Body of pancreas (tissue), 4 donors: ENCODE measurements at regions not wholly inside any gene's neighbourhood (a gene's known extent, or its start where the extent isn't known, plus 50 kb on each side); places are given as distances from the start of the nearest gene placed in this dataset.

ENCODE experiments used
- ATAC-seq: fragments of 150-250 bp; one replicate; pipeline ENCODE4 v1.9.1; 2016
- DNase-seq, 4 donors: peaks; one replicate each; pipeline ENCODE4 v3.0.0-alpha.2; 2019
- H3K27ac ChIP-seq, 4 donors: fragments of 200-600 bp; sonication (generic); 1 replicate in 3 of 4; 2 replicates in 1 of 4; pipeline versions ENCODE4 v1.5.1 to v1.6.1; 2016 to 2019; ENCODE audit warnings: mild to moderate bottlenecking in 1 of 4, mixed read lengths in 1 of 4, moderate library complexity in 1 of 4
- H3K27me3 ChIP-seq, 2 donors: fragments of 200-600 bp; sonication (generic); one replicate each; pipeline ENCODE4 v1.6.0; 2016; ENCODE audit warnings: mild to moderate bottlenecking in 1 of 2
- H3K36me3 ChIP-seq, 2 donors: fragments of 200-600 bp; sonication (generic); replicated peaks in 1 of 2; 2 replicates each; pipeline ENCODE4 v1.5.1; 2016; ENCODE audit warnings: low read depth in 2 of 2; ENCODE audit not compliant: insufficient read depth in 1 of 2
- H3K4me1 ChIP-seq: fragments of 200-600 bp; sonication (generic); one replicate; pipeline ENCODE4 v1.6.0; 2016
- H3K4me3 ChIP-seq, 2 donors: fragments of 200-600 bp; sonication (generic); 1 replicate in 1 of 2; 2 replicates in 1 of 2; pipeline ENCODE4 v1.5.1; 2016 to 2019
- H3K9me3 ChIP-seq, 3 donors: fragments of 200-600 bp; sonication (generic); 1 replicate in 2 of 3; 2 replicates in 1 of 3; pipeline ENCODE4 v1.5.1; 2016
- CTCF ChIP-seq, 7 experiments: fragments of 450-650 bp in 4 of 7; fragments of 200-600 bp in 3 of 7; sonication (generic) in 3 of 7; IDR thresholded peaks; one replicate each; pipeline ENCODE4 v1.5.1; 2016 to 2019; ENCODE audit warnings: antibody characterized with exemption in 7 of 7
- POLR2A ChIP-seq, 3 donors: fragments of 450-650 bp; IDR thresholded peaks; one replicate each; pipeline ENCODE4 v1.6.1; 2016; ENCODE audit warnings: antibody characterized with exemption in 3 of 3, mild to moderate bottlenecking in 2 of 3
- WGBS, 2 donors: methylation state at CpG; one replicate each; pipeline ENCODE4 v1.1.5; 2017; 5-methylcytosine and 5-hydroxymethylcytosine counted together
- intact Hi-C: fragments of 100-400 bp; cut with DNase I; formaldehyde crosslinking; loops from one replicate; pipeline ENCODE4 v1.15.1; 2023

GRCh38 chr14:84770030-84770429, 759.9 kb upstream of the FLRT2 start:
- no peak for DNase-seq
- TF ChIP-seq CTCF (IDR thresholded peaks at IDR 0.05) (no peak), POLR2A (IDR thresholded peaks at IDR 0.05) (no peak)
- Histone ChIP-seq H3K4me1 (no peaks in the 10 kb centered on the region), H3K27me3 (no peaks in the 10 kb centered on the region), H3K4me3 (no peak overlapping the region), H3K36me3 (no peaks in the 10 kb centered on the region), H3K27ac (no peak overlapping the region), H3K9me3 (no peaks in the 10 kb centered on the region)
- ATAC-seq: no peak
- intact Hi-C loops: no loop called here
- 67 to 71% methylated on average over 1 of the region's 1 CpG for WGBS, 2 donors

GRCh38 chr14:84777356-84777755, 752.6 kb upstream of the FLRT2 start:
- no peak overlapping the region for H3K4me3 ChIP-seq
- ATAC-seq (no peak), DNase-seq (no peak)

GRCh38 chr14:84782902-84783301, 747.0 kb upstream of the FLRT2 start:
- Histone ChIP-seq H3K9me3 (no peaks in the 10 kb centered on the region), H3K4me3 (no peak overlapping the region), H3K27me3 (no peaks in the 10 kb centered on the region), H3K4me1 (no peaks in the 10 kb centered on the region), H3K36me3 (no peaks in the 10 kb centered on the region), H3K27ac (no peak overlapping the region)
- DNase-seq: no peak
- 35 to 41% methylated on average over 1 of the region's 1 CpG for WGBS, 2 donors
- TF ChIP-seq CTCF (IDR thresholded peaks at IDR 0.05): no peak
- TF ChIP-seq POLR2A (IDR thresholded peaks at IDR 0.05): no peak
- no peak for ATAC-seq
- intact Hi-C loops: no loop called here

More at GRCh38 chr14:84777356-84777755, 752.6 kb upstream of the FLRT2 start:
- Histone ChIP-seq H3K36me3 (no peaks in the 10 kb centered on the region), H3K27ac (no peak overlapping the region), H3K4me1 (no peaks in the 10 kb centered on the region), H3K27me3 (no peaks in the 10 kb centered on the region), H3K9me3 (no peaks in the 10 kb centered on the region)
- no peak for TF ChIP-seq CTCF (IDR thresholded peaks at IDR 0.05)
- TF ChIP-seq POLR2A (IDR thresholded peaks at IDR 0.05): no peak
- intact Hi-C loops: no loop called here
- 66 to 75% methylated on average over 2 of the region's 2 CpGs for WGBS, 2 donors

- H3K4me1 ChIP-seq: no peaks in the 10 kb centered on the region
- ATAC-seq: no peak
- no peaks in the 10 kb centered on the region for H3K36me3 ChIP-seq
- H3K9me3 ChIP-seq: no peaks in the 10 kb centered on the region
- H3K27ac ChIP-seq: no peak overlapping the region
- DNase-seq: no peak
- TF ChIP-seq POLR2A (IDR thresholded peaks at IDR 0.05) (no peak), CTCF (IDR thresholded peaks at IDR 0.05) (no peak)
- intact Hi-C loops: no loop called here
- H3K27me3 ChIP-seq: no peaks in the 10 kb centered on the region
- no peak overlapping the region for H3K4me3 ChIP-seq
- WGBS, 2 donors: 52 to 59% methylated on average over 1 of the region's 1 CpG
These were observed 746.4 kb upstream of the FLRT2 start for GRCh38 chr14:84783511-84783910.

- Histone ChIP-seq H3K4me3 (no peak overlapping the region), H3K27me3 (no peaks in the 10 kb centered on the region), H3K4me1 (no peaks in the 10 kb centered on the region), H3K36me3 (no peaks in the 10 kb centered on the region), H3K9me3 (no peaks in the 10 kb centered on the region), H3K27ac (no peak overlapping the region)
- DNase-seq: no peak
- intact Hi-C loops: no loop called here
- TF ChIP-seq CTCF (IDR thresholded peaks at IDR 0.05) (no peak), POLR2A (IDR thresholded peaks at IDR 0.05) (no peak)
- ATAC-seq: no peak
These were observed 743.9 kb upstream of the FLRT2 start for GRCh38 chr14:84785996-84786395.
